NT2/D1 (cell line): ENCODE measurements at regions not wholly inside any gene's neighbourhood (a gene's known extent, or its start where the extent isn't known, plus 50 kb on each side); places are given as distances from the start of the nearest gene placed in this dataset.

ENCODE experiments used
- DNase-seq: peaks from one replicate; pipeline ENCODE4 v3.0.0-alpha.2; 2011; ENCODE audit warnings: low read depth, low spot score
- H3K27me3 ChIP-seq: 2 replicates; pipeline ENCODE4 v1.6.0; 2011; ENCODE audit warnings: mild to moderate bottlenecking; ENCODE audit not compliant: insufficient read length, insufficient read depth
- H3K36me3 ChIP-seq: 2 replicates; pipeline ENCODE4 v1.6.1; 2011; ENCODE audit warnings: mild to moderate bottlenecking, low read length, mixed read lengths; ENCODE audit not compliant: insufficient read depth, insufficient read length
- H3K4me1 ChIP-seq: 2 replicates; pipeline ENCODE4 v1.5.1; 2011; ENCODE audit not compliant: insufficient read depth, insufficient read length
- H3K4me3 ChIP-seq: 2 replicates; pipeline ENCODE4 v1.5.1; 2011; ENCODE audit warnings: low read depth; ENCODE audit not compliant: insufficient read length
- H3K9ac ChIP-seq: 2 replicates; pipeline ENCODE4 v1.6.0; 2011; ENCODE audit warnings: low read depth; ENCODE audit not compliant: insufficient read length
- H3K9me3 ChIP-seq: 2 replicates; pipeline ENCODE4 v1.5.1; 2011; ENCODE audit warnings: mild to moderate bottlenecking, low read length; ENCODE audit not compliant: insufficient read depth
- SUZ12 ChIP-seq: IDR thresholded peaks from 2 replicates; pipeline ENCODE4 v1.6.1; 2011; ENCODE audit not compliant: insufficient read length, insufficient read depth; ENCODE audit errors: extremely low read depth
- YY1 ChIP-seq: IDR thresholded peaks from 2 replicates; pipeline ENCODE4 v1.6.1; 2011; ENCODE audit not compliant: insufficient read length, insufficient read depth
- ZNF274 ChIP-seq: IDR thresholded peaks from 2 replicates; pipeline ENCODE4 v1.6.1; 2011; ENCODE audit warnings: mild to moderate bottlenecking, low read depth, low read length

DNA sequence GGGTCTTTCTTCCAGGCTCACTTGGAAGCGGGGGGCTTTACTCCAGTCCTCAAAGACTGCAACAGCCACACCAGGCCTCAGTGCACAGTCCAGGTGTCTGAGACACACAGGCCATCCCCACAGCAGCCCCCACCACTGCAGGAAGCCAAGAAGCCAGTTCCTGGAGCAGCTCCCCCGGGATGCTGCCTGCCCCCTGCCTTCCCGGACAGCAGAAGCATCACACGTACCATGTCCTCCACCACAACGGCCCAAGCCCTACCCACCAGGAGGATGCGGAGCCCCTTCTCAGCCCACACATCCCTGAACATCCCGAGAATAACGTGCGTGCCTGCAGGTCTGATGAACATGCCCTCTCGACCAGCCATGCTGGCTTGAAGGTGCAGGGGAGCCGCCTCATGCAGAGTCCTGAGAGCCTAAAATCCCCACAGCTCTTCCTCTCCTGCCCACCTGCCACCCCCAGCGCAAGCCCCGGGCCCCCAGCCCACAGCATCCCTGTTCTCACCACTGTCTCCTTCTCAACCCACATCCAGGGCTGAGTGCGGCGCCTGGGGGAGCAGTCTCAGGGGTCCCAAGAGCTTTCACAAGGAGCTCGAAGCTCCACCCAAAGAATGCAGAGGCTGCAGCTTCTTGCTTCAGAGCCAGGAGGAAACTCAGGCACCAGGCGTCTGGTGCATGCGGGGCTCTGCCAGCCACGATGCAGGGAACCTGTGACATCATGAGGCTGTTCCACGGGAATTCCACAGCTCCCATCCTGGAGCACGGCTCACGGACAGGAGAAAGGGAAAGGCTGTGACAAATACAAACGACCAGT is 209.6 kb downstream of the BRD1 start:
- TF ChIP-seq SUZ12 (no peak), ZNF274 (no peak), YY1 (no peak)
- H3K27me3 ChIP-seq: no peaks in the 10 kb centered on the region
- DNase-seq: no peak
- H3K4me1 ChIP-seq: peaks cover 4% of the 10 kb centered on the region
- H3K9me3 ChIP-seq: peaks cover 1% of the 10 kb centered on the region; the same call in 1 of the 2 replicates
- no peaks in the 10 kb centered on the region for H3K36me3 ChIP-seq
- H3K9ac ChIP-seq: no peak overlapping the region
- H3K4me3 ChIP-seq: no peak overlapping the region

DNA sequence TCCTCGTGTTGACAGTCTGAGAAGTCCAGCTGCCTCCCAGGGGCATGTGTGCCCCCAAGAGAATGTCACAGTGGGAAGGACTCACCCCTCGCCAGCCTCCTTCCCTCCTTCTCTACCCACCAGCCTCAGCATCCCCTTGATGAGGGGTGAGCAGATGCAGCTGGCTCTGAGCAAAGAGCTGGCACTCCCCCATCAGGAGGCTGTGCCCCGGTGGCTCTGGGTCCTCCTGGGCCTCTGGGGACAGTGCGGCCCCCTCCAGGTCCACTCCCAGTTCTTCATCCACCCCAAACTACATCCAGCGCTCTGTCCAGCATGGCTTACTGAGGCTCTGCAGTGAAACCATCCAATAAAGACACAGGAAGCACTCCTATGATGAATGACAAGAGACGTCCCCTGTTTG is 210.4 kb downstream of the BRD1 start:
- H3K9ac ChIP-seq: no peak overlapping the region
- H3K27me3 ChIP-seq: no peaks in the 10 kb centered on the region
- peaks cover 6% of the 10 kb centered on the region; the same call in 1 of the 2 replicates for H3K9me3 ChIP-seq
- DNase-seq: no peak
- peaks cover 4% of the 10 kb centered on the region for H3K4me1 ChIP-seq
- no peak overlapping the region for H3K4me3 ChIP-seq
- TF ChIP-seq ZNF274 (no peak), SUZ12 (no peak), YY1 (no peak)
- no peaks in the 10 kb centered on the region for H3K36me3 ChIP-seq

DNA sequence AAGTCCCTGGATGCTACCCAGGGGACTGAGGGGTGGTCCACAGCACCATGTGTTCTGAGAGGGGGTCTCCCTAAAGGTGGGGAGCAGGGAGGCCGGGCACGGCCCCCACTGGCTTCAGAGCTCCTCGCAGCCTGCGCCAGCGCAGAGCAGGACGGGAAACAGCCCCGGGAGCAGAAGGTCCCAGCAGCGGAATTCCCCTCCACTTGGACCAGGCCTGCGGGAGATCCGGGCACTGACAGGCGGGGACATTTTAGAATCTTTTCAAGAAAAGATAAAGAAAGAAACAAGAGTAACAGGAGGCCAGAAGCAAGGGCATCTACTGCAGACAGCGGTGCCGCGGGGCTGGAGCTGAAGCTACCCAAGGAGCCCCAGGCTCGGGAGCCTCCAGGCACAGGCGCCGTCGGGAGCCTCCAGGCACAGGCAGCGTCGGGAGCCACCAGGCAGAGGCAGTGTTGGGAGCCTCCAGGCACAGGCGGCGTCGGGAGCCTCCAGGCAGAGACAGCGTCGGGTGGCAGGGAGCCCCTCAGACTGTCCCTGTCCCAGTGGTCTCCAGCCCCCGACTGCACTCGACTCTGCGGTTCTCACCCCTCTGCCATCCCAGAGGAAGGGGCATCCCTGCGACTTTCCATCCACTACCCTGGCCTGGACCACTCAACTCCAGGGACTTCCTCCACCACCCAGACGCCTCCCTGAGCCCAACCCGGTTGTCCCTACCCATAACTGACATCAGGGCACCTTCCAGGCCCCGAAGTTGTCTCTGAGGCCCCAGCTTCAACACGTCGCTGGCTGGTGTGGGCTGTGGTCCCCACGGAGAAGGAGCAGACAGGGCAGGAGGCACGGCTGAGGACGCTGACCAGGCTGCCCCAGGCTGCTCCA is 211.1 kb downstream of the BRD1 start:
- Histone ChIP-seq H3K9ac (no peak overlapping the region), H3K4me3 (no peak overlapping the region), H3K36me3 (no peaks in the 10 kb centered on the region), H3K9me3 (peaks cover 6% of the 10 kb centered on the region; the same call in 1 of the 2 replicates), H3K27me3 (no peaks in the 10 kb centered on the region), H3K4me1 (peaks cover 4% of the 10 kb centered on the region)
- no peak for DNase-seq
- TF ChIP-seq ZNF274: no peak
- no peak for TF ChIP-seq SUZ12

DNA sequence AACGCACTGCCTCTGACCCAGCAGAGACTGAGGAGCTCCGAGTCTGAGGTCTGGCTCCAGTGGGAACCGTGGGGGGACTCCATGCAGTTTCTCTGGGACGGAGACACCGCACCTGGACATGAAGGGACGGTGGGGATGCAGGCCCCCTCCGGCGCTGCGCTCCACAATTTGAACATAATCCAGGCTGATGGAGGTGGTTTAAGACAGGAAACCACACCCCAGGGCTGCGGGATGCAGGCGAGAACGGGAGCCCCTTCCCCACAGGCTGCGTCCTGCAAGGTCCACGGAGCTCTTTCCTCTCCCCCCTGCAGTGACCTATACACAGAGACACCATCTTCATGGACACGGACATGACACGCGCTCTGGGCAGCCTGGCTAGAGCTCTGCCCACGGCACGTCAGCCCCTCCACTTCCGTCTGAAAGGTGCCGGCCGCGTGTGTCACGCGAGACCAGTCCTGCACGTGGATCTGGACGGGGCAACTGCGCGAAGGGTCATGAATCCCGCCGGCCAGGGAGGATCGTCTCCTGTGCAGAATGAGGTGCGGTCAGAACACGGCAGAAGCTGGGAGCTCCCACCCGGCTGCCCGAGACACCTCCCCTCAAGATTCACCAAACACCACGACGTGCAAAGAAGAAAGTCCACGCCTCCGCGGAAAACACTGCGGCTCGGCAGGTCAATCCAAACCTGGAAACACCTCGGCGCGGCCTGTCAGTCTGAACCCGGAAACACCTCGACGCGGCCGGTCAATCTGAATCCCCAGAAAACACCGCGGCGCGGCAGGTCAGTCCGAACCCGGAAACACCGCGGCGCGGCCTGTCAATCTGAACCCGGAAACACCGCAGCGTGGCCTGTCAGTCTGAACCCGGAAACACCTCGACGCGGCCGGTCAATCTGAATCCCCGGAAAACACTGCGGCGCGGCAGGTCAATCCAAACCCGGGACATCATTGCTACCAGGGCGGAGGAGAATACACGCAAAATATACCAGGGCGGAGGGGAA is 212.4 kb downstream of the BRD1 start:
- H3K4me1 ChIP-seq: peaks cover 2% of the 10 kb centered on the region
- H3K9ac ChIP-seq: no peak overlapping the region
- no peak overlapping the region for H3K4me3 ChIP-seq
- DNase-seq: no peak
- TF ChIP-seq SUZ12: no peak
- peaks cover 11% of the 10 kb centered on the region; the same call in 1 of the 2 replicates for H3K9me3 ChIP-seq
- no peaks in the 10 kb centered on the region for H3K27me3 ChIP-seq
- no peaks in the 10 kb centered on the region for H3K36me3 ChIP-seq

DNA sequence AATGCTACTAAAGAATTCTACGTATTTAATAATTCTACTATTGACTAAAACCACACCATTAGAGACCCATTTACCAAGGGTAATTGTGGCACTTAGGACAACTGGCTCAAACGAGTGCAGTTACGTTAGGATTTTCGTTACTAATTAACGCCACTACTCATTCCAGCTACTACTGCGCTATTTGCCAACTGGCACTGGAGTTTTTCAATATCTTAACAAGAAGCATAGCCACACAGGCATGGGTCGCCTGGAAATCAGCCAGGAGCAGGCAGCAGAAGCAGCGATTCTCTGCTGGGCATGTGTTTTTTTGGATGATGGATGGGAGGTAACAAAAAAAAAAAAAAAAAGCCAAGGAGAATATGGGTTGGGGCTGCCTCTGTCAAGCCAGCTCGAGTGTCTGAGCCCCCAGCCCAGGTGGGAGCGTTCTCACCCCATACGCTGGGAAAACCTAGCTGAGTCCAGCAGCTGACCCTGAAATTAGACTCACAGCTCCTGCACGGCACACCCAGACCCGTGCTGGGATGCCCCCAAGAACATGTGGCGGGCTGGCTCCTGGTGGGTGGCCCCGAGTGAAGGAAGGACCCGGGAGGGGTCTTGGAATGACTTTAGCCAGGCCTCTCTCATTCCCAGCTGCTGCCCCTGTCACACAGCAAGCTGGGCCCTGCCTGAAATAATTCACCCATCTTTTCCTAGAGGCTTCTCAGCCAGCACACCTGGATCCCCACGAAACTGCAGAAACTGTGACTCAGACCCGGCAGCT is 214.0 kb downstream of the BRD1 start:
- no peak for DNase-seq
- Histone ChIP-seq H3K36me3 (no peaks in the 10 kb centered on the region), H3K4me1 (no peaks in the 10 kb centered on the region), H3K27me3 (no peaks in the 10 kb centered on the region), H3K9ac (no peak overlapping the region), H3K4me3 (no peak overlapping the region), H3K9me3 (peaks cover 11% of the 10 kb centered on the region; the same call in 1 of the 2 replicates)
- TF ChIP-seq YY1: no peak
- TF ChIP-seq SUZ12: no peak
- no peak for TF ChIP-seq ZNF274

DNA sequence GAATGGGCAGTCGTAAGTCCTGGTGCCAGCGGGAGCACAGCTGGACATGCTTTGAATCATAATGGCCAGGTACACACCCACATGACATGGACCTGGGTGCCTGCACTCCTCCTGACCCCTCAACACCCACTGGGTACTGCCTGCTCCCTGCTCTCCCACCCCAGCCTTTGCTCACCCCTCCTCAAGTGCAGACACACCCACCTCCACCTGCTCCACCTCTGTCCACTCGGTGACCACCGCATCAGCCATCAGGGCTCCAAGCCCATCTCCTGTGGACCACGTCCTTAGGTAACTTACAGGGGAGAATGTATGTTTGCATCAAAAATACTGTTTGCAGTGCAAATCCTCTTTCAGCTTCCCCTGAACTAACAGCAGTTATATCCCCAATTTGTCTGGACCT is 214.6 kb downstream of the BRD1 start:
- Histone ChIP-seq H3K9ac (no peak overlapping the region), H3K9me3 (peaks cover 11% of the 10 kb centered on the region; the same call in 1 of the 2 replicates), H3K27me3 (no peaks in the 10 kb centered on the region), H3K4me3 (no peak overlapping the region), H3K36me3 (no peaks in the 10 kb centered on the region), H3K4me1 (no peaks in the 10 kb centered on the region)
- DNase-seq: no peak
- no peak for TF ChIP-seq YY1
- TF ChIP-seq SUZ12: no peak
- TF ChIP-seq ZNF274: no peak
